Adrenal gland (tissue), 5 donors: ENCODE measurements at regions not wholly inside any gene's neighbourhood (a gene's known extent, or its start where the extent isn't known, plus 50 kb on each side); places are given as distances from the start of the nearest gene placed in this dataset.

ENCODE experiments used
- POLR2A ChIP-seq, 2 donors: fragments of 450-650 bp; IDR thresholded peaks; one replicate each; pipeline ENCODE4 v1.6.1; 2017; ENCODE audit warnings: antibody characterized with exemption in 2 of 2, mild to moderate bottlenecking in 2 of 2, moderate library complexity in 1 of 2
- TF ChIP-seq, protein P1 (sequence below), 6 experiments: fragments of 450-650 bp in 4 of 6; fragments of 200-600 bp in 2 of 6; sonication (generic) in 1 of 6; IDR thresholded peaks; 1 replicate in 5 of 6; 2 replicates in 1 of 6; pipeline versions ENCODE4 v1.5.1 to v1.8.0; 2016 to 2021; ENCODE audit warnings: antibody characterized with exemption in 6 of 6, mild to moderate bottlenecking in 2 of 6, moderate library complexity in 1 of 6
- donor health status: DM: no; HTN: no; CAD: no.

DNA sequence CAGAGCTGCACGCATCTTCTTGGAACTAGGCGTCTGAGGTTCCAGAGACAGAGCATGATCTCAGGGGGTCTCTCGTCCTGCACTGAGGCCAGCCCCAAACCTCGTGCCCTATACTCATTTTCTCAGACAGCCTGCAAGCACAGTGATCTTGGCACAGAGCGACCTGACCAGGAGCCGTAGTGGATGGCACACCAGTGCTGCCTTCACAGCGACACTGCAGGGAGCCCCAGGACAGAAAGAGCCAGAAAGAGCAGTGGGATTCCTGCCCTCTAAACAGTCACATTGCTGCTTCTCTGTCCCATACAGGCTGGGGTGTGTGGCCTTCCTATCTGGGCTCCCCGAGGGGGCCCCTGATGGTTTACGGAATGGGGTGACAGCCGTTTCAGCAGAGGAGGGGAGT, 131.0 kb downstream of the RBFOX3 start:
- TF ChIP-seq, protein P1, sequence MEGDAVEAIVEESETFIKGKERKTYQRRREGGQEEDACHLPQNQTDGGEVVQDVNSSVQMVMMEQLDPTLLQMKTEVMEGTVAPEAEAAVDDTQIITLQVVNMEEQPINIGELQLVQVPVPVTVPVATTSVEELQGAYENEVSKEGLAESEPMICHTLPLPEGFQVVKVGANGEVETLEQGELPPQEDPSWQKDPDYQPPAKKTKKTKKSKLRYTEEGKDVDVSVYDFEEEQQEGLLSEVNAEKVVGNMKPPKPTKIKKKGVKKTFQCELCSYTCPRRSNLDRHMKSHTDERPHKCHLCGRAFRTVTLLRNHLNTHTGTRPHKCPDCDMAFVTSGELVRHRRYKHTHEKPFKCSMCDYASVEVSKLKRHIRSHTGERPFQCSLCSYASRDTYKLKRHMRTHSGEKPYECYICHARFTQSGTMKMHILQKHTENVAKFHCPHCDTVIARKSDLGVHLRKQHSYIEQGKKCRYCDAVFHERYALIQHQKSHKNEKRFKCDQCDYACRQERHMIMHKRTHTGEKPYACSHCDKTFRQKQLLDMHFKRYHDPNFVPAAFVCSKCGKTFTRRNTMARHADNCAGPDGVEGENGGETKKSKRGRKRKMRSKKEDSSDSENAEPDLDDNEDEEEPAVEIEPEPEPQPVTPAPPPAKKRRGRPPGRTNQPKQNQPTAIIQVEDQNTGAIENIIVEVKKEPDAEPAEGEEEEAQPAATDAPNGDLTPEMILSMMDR (IDR thresholded peaks at IDR 0.05), result no peak
- no peak for TF ChIP-seq POLR2A (IDR thresholded peaks at IDR 0.05)
